Mesenchymal stem cell (in vitro differentiated cells and primary cell): ENCODE measurements at regions not wholly inside any gene's neighbourhood (a gene's known extent, or its start where the extent isn't known, plus 50 kb on each side); places are given as distances from the start of the nearest gene placed in this dataset.

Experiments used
- DNase-seq: peaks from one replicate; pipeline ENCODE4 v3.0.0-alpha.2; 2013
- H2AFZ ChIP-seq: one replicate; pipeline ENCODE4 v1.6.1; 2013; ENCODE audit warnings: low read depth, mild to moderate bottlenecking, control low read depth, inconsistent platforms, low read length, moderate library complexity
- H2AK5ac ChIP-seq: 2 replicates; pipeline ENCODE4 v1.6.1; 2013; ENCODE audit warnings: low read length, moderate library complexity, mild to moderate bottlenecking, inconsistent platforms; ENCODE audit not compliant: severe bottlenecking
- H2BK120ac ChIP-seq: one replicate; pipeline ENCODE4 v1.6.1; 2013; ENCODE audit warnings: low read depth, mild to moderate bottlenecking, inconsistent platforms, low read length, moderate library complexity
- H2BK12ac ChIP-seq, 2 experiments: one replicate each; pipeline ENCODE4 v1.6.1; 2013; ENCODE audit warnings: inconsistent platforms in 2 of 2, low read length in 2 of 2, mild to moderate bottlenecking in 2 of 2, moderate library complexity in 2 of 2, control low read depth in 1 of 2
- H2BK15ac ChIP-seq: one replicate; pipeline ENCODE4 v1.6.1; 2013; ENCODE audit warnings: mild to moderate bottlenecking, low read depth, inconsistent platforms; ENCODE audit not compliant: poor library complexity, severe bottlenecking
- H2BK5ac ChIP-seq: 2 replicates; pipeline ENCODE4 v1.6.1; 2013; ENCODE audit warnings: low read depth, mild to moderate bottlenecking, low read length, control low read depth, inconsistent platforms; ENCODE audit not compliant: poor library complexity, severe bottlenecking
- H3K14ac ChIP-seq, 2 experiments: one replicate each; pipeline ENCODE4 v1.6.1; 2013; ENCODE audit warnings: inconsistent platforms in 2 of 2, low read length in 2 of 2, control low read depth in 1 of 2, mild to moderate bottlenecking in 1 of 2, moderate library complexity in 1 of 2
- H3K18ac ChIP-seq, 2 experiments: one replicate each; pipeline ENCODE4 v1.6.1; 2013; ENCODE audit warnings: inconsistent platforms in 2 of 2, low read length in 2 of 2, control low read depth in 1 of 2, low read depth in 1 of 2, mild to moderate bottlenecking in 1 of 2
- H3K23ac ChIP-seq, 2 experiments: one replicate each; pipeline ENCODE4 v1.6.1; 2013; ENCODE audit warnings: inconsistent platforms in 2 of 2, low read length in 2 of 2, mild to moderate bottlenecking in 2 of 2, moderate library complexity in 2 of 2, control low read depth in 1 of 2
- H3K27ac ChIP-seq: 2 replicates; pipeline ENCODE4 v1.5.1; 2013; ENCODE audit warnings: mild to moderate bottlenecking, moderate library complexity, low read length, control low read depth, inconsistent platforms; ENCODE audit not compliant: poor library complexity, severe bottlenecking
- H3K27me3 ChIP-seq, 2 experiments: 2 replicates each; pipeline versions ENCODE4 v1.6.1 to v1.7.0; 2013; ENCODE audit warnings: low read length in 2 of 2, mild to moderate bottlenecking in 2 of 2, moderate library complexity in 2 of 2, control low read depth in 1 of 2, inconsistent platforms in 1 of 2; ENCODE audit not compliant: control insufficient read depth in 1 of 2, insufficient read depth in 1 of 2
- H3K36me3 ChIP-seq, 2 experiments: 2 replicates each; pipeline versions ENCODE4 v1.6.1 to v1.7.0; 2013; ENCODE audit warnings: low read length in 2 of 2, control low read depth in 1 of 2, inconsistent platforms in 1 of 2, low read depth in 1 of 2, mild to moderate bottlenecking in 1 of 2; ENCODE audit not compliant: insufficient read depth in 2 of 2, control insufficient read depth in 1 of 2
- H3K4ac ChIP-seq, 2 experiments: one replicate each; pipeline ENCODE4 v1.6.1; 2013; ENCODE audit warnings: inconsistent platforms in 2 of 2, low read length in 2 of 2, mild to moderate bottlenecking in 2 of 2, moderate library complexity in 2 of 2, control low read depth in 1 of 2, low read depth in 1 of 2
- H3K4me1 ChIP-seq: 2 replicates; pipeline ENCODE4 v1.6.1; 2013; ENCODE audit warnings: low read depth, low read length, control low read depth; ENCODE audit not compliant: control insufficient read depth, insufficient read depth
- H3K4me2 ChIP-seq: 2 replicates; pipeline ENCODE4 v1.6.1; 2013; ENCODE audit warnings: low read length, mild to moderate bottlenecking, inconsistent platforms; ENCODE audit not compliant: poor library complexity, severe bottlenecking
- H3K4me3 ChIP-seq, 2 experiments: 2 replicates each; pipeline versions ENCODE4 v1.5.1 to v1.7.0; 2013; ENCODE audit warnings: low read length in 2 of 2, mild to moderate bottlenecking in 2 of 2, control low read depth in 1 of 2, low read depth in 1 of 2; ENCODE audit not compliant: insufficient read depth in 1 of 2
- H3K79me1 ChIP-seq: replicated peaks from 2 replicates; pipeline ENCODE4 v1.6.1; 2013; ENCODE audit warnings: mild to moderate bottlenecking, control low read depth, low read length, inconsistent platforms; ENCODE audit not compliant: poor library complexity, severe bottlenecking
- H3K9ac ChIP-seq: 2 replicates; pipeline ENCODE4 v1.7.0; 2013; ENCODE audit warnings: mild to moderate bottlenecking, low read length, moderate library complexity
- H3K9me3 ChIP-seq: 2 replicates; pipeline ENCODE4 v1.7.0; 2013; ENCODE audit warnings: mild to moderate bottlenecking, low read length; ENCODE audit not compliant: control insufficient read depth
- H4K8ac ChIP-seq: one replicate; pipeline ENCODE4 v1.6.1; 2013; ENCODE audit warnings: inconsistent platforms, mild to moderate bottlenecking, low read length, moderate library complexity
- H4K91ac ChIP-seq: one replicate; pipeline ENCODE4 v1.6.1; 2013; ENCODE audit warnings: mild to moderate bottlenecking, low read length, inconsistent platforms
- WGBS: methylation state at CpG from one replicate; pipeline ENCODE4 v1.1.7; 2013; ENCODE audit warnings: mixed read lengths; 5-methylcytosine and 5-hydroxymethylcytosine counted together

GRCh38 chr5:84794486-84795035, 409.9 kb upstream of the EDIL3 start:
- Histone ChIP-seq H3K4me3 (no peak overlapping the region), H3K9ac (no peak overlapping the region), H3K36me3 (no peaks in the 10 kb centered on the region), H3K4me2 (no peak overlapping the region), H3K4ac (no peak overlapping the region), H3K18ac (no peak overlapping the region), H4K91ac (no peak overlapping the region), H3K27ac (no peak overlapping the region), H2BK12ac (no peak overlapping the region), H3K14ac (no peak overlapping the region), H3K23ac (no peak overlapping the region), H2BK5ac (no peak overlapping the region), H3K4me1 (no peaks in the 10 kb centered on the region), H3K9me3 (no peaks in the 10 kb centered on the region), H4K8ac (no peak overlapping the region), H2BK15ac (no peak overlapping the region), H3K27me3 (no peaks in the 10 kb centered on the region), H2BK120ac (no peak overlapping the region), H2AK5ac (no peak overlapping the region), H2AFZ (no peak overlapping the region), H3K79me1 (no peaks in the 10 kb centered on the region)
- DNase-seq: peak; percentile 35
- WGBS: 95% methylated on average over 2 of the region's 2 CpGs

GRCh38 chr5:84791730-84792129, 407.1 kb upstream of the EDIL3 start:
- Histone ChIP-seq H4K8ac (no peak overlapping the region), H3K4me3 (no peak overlapping the region), H2BK120ac (no peak overlapping the region), H3K27me3 (no peaks in the 10 kb centered on the region), H3K79me1 (no peaks in the 10 kb centered on the region), H2BK15ac (no peak overlapping the region), H2BK12ac (no peak overlapping the region), H3K36me3 (no peaks in the 10 kb centered on the region), H4K91ac (no peak overlapping the region), H3K4ac (no peak overlapping the region), H3K14ac (no peak overlapping the region), H3K9me3 (no peaks in the 10 kb centered on the region), H3K4me1 (no peaks in the 10 kb centered on the region), H3K4me2 (no peak overlapping the region), H3K18ac (no peak overlapping the region), H2BK5ac (no peak overlapping the region), H2AK5ac (no peak overlapping the region), H3K27ac (no peak overlapping the region), H3K23ac (no peak overlapping the region), H3K9ac (no peak overlapping the region), H2AFZ (no peak overlapping the region)
- WGBS: no CpG with 5 or more reads among the region's 3 CpGs
- no peak for DNase-seq

DNA sequence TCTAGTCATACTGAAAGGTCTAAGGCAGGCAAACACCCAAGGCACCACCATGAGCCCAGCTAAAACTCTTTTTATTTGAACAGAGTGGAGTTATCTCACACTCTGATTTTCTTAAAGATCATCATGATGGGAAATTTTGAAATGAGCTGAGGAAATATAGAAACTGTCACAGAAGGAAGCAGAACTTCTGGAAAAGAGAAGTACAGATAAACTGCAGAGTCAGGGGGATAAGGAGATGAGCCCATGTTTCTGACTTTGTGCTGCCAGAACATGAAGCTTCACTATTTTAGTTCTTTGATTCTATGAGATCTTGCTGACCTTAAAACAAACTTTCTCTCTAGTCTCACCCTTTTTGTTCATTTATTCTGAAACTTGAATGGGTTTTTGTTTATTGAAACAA, 406.5 kb upstream of the EDIL3 start:
- no peak overlapping the region for H2AK5ac ChIP-seq
- H2BK5ac ChIP-seq: no peak overlapping the region
- no peak overlapping the region for H3K9ac ChIP-seq
- H3K9me3 ChIP-seq: no peaks in the 10 kb centered on the region
- H3K27ac ChIP-seq: no peak overlapping the region
- H2AFZ ChIP-seq: no peak overlapping the region
- H3K36me3 ChIP-seq: no peaks in the 10 kb centered on the region
- no peak overlapping the region for H2BK12ac ChIP-seq
- DNase-seq: no peak
- H2BK120ac ChIP-seq: no peak overlapping the region
- no peaks in the 10 kb centered on the region for H3K79me1 ChIP-seq
- H3K23ac ChIP-seq: no peak overlapping the region
- no peak overlapping the region for H4K91ac ChIP-seq
- H3K4me3 ChIP-seq: no peak overlapping the region
- no peak overlapping the region for H3K4ac ChIP-seq
- no peaks in the 10 kb centered on the region for H3K4me1 ChIP-seq
- H3K18ac ChIP-seq: no peak overlapping the region
- H3K14ac ChIP-seq: no peak overlapping the region
- no peak overlapping the region for H2BK15ac ChIP-seq
- no peak overlapping the region for H3K4me2 ChIP-seq
- H4K8ac ChIP-seq: no peak overlapping the region
- H3K27me3 ChIP-seq: no peaks in the 10 kb centered on the region

DNA sequence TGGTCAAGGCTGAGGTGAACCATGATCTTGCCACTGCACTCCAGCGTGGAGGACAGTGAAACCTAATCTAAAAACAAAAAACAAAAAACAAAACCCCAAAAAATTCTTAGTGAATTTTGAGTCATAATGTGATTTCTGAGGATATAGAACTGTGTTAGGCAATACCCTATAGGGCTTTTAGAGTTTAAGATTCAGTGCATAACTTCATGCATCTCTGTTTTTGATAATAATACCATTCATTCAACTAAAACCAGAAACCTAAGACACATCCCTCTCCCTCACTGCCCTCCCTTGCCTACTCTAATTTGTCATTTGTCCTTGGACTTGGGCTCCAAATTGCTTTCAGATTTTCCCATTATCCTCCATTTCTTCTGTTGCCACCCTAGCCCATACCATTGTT, 405.7 kb upstream of the EDIL3 start:
- Histone ChIP-seq H3K27ac (no peak overlapping the region), H3K9ac (no peak overlapping the region), H2AFZ (no peak overlapping the region), H2BK12ac (no peak overlapping the region), H3K23ac (no peak overlapping the region), H2BK15ac (no peak overlapping the region), H3K79me1 (no peaks in the 10 kb centered on the region), H2BK5ac (no peak overlapping the region), H4K91ac (no peak overlapping the region), H2BK120ac (no peak overlapping the region), H3K14ac (no peak overlapping the region), H4K8ac (no peak overlapping the region), H3K4me2 (no peak overlapping the region), H3K4ac (no peak overlapping the region), H3K9me3 (no peaks in the 10 kb centered on the region), H3K4me3 (no peak overlapping the region), H3K18ac (no peak overlapping the region), H3K27me3 (no peaks in the 10 kb centered on the region), H2AK5ac (no peak overlapping the region), H3K36me3 (no peaks in the 10 kb centered on the region), H3K4me1 (no peaks in the 10 kb centered on the region)
- no peak for DNase-seq
- WGBS: no CpG with 5 or more reads among the region's 1 CpG
